GM12864 (cell line): ENCODE measurements at regions not wholly inside any gene's neighbourhood (a gene's known extent, or its start where the extent isn't known, plus 50 kb on each side); places are given as distances from the start of the nearest gene placed in this dataset.

Experiments
- DNase-seq: peaks from one replicate; pipeline ENCODE4 v3.0.0-alpha.2; 2011; ENCODE audit warnings: low read depth
- H3K4me3 ChIP-seq: 2 replicates; pipeline ENCODE4 v1.5.1; 2011; ENCODE audit warnings: mild to moderate bottlenecking, low read depth, low read length, control low read depth
- TF ChIP-seq, protein P1 (sequence below): IDR thresholded peaks from 2 replicates; pipeline ENCODE4 v1.5.1; 2011; ENCODE audit warnings: low read depth, mild to moderate bottlenecking, moderate library complexity, low read length, control low read depth, inconsistent platforms; ENCODE audit errors: missing control alignments

- H3K4me3 ChIP-seq, result no peak overlapping the region
- DNase-seq, result no peak
- TF ChIP-seq, protein P1, sequence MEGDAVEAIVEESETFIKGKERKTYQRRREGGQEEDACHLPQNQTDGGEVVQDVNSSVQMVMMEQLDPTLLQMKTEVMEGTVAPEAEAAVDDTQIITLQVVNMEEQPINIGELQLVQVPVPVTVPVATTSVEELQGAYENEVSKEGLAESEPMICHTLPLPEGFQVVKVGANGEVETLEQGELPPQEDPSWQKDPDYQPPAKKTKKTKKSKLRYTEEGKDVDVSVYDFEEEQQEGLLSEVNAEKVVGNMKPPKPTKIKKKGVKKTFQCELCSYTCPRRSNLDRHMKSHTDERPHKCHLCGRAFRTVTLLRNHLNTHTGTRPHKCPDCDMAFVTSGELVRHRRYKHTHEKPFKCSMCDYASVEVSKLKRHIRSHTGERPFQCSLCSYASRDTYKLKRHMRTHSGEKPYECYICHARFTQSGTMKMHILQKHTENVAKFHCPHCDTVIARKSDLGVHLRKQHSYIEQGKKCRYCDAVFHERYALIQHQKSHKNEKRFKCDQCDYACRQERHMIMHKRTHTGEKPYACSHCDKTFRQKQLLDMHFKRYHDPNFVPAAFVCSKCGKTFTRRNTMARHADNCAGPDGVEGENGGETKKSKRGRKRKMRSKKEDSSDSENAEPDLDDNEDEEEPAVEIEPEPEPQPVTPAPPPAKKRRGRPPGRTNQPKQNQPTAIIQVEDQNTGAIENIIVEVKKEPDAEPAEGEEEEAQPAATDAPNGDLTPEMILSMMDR, result no peak
These were observed 49.9 kb downstream of the CHRM3 start for GRCh38 chr1:239436286-239436685.

- TF ChIP-seq, protein P1, result no peak
- DNase-seq, result no peak
- no peak overlapping the region for H3K4me3 ChIP-seq
These were observed 51.5 kb downstream of the CHRM3 start for GRCh38 chr1:239437822-239438221.

GRCh38 chr1:239438891-239439290, 52.5 kb downstream of the CHRM3 start:
- no peak overlapping the region for H3K4me3 ChIP-seq
- no peak for DNase-seq
- TF ChIP-seq, protein P1, result no peak

- H3K4me3 ChIP-seq, result no peak overlapping the region
- TF ChIP-seq, protein P1, result no peak
- DNase-seq, result no peak
These were observed 57.0 kb downstream of the CHRM3 start for GRCh38 chr1:239443361-239443760.

- TF ChIP-seq, protein P1, result no peak
- no peak overlapping the region for H3K4me3 ChIP-seq
- DNase-seq, result no peak
These were observed 60.2 kb downstream of the CHRM3 start for GRCh38 chr1:239446611-239447010.

DNA sequence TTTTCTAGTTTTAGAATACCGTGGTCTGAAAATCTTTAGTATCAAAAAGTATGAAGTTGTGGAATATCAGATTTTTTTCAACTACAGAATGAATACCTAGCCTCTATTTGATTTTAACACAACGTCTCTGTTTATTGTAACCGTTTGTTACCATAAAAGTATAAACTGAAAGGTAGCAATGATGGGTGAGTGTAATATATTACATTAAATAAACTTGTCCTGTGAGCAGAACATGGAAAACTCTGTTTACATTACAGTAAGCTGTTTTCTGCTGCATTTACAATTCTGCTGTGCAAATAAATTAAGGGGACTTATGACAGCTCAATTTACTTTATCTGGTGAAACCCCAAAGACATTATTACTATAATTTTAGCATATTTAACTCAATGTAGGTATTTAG, 62.5 kb downstream of the CHRM3 start:
- DNase-seq, result no peak
- TF ChIP-seq, protein P1, result no peak
- no peak overlapping the region for H3K4me3 ChIP-seq

DNA sequence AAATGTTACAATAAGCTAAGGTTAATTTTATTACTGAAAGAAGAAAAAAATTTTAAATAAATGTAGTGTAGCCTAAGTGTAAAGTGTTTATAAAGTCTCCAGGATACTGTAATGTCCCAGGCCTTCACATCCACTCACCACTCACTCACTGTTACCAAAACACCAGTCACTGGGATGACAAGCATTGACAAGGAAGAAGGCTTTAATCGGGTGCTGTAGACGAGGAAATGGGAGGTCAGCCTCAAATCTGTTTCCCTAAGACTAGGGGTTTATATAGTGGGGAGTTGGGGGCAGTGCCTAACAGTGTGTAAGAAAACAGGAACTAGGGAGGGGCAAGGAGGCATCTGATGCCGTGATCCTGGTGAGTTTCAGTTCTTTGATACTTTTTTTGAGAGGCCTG, 69.4 kb downstream of the CHRM3 start:
- no peak for DNase-seq
- no peak overlapping the region for H3K4me3 ChIP-seq
- TF ChIP-seq, protein P1, result no peak
